SKM-1 (cell line): ENCODE measurements at regions not wholly inside any gene's neighbourhood (a gene's known extent, or its start where the extent isn't known, plus 50 kb on each side); places are given as distances from the start of the nearest gene placed in this dataset.
"Not testable (repeated sequence)": the region's sequence is repeated elsewhere in the genome, so short reads cannot be mapped to it uniquely, and the experiment has no call there.

ENCODE experiments used
- DNase-seq: peaks from one replicate; lab custom pipeline; 2025; ENCODE audit not compliant: unreplicated experiment; lab: John Stamatoyannopoulos, UW

DNA sequence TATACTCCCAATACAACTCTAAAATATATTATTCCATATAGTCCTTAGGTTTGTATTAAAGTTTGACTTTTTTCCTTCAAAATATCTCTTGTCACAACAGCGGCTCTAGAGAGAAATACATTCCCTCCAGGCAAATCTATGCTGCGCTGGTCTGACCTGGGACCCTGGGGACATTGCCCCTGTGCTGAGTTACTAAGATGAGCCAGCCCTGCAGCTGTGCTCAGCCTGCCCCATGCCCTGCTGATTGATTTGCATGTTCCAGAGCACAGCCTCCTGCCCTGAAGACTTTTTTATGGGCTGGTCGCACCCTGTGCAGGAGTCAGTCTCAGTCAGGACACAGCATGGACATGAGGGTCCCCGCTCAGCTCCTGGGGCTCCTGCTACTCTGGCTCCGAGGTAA is 1170.7 kb downstream of the RPIA start:
- not testable (repeated sequence) for DNase-seq

DNA sequence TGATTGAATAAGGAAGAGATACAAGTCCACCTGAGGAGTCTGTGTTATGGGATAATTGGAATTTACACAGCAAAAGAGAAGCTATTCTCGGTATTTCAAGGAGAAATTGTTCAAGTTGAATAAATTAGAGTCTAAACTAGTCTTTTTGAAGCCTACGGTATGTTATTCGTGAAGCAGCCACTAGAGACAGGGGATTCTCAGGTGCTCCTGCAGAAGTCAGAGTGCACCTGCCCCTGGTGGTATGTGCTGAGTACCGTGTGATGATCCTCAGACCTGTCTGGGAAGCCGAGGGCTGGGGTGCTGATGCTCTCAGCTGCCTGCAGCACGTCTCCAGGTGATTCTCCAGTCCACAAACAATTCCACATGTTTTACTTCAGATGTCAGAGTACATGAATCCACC is 1171.7 kb downstream of the RPIA start:
- DNase-seq, result not testable (repeated sequence)

DNA sequence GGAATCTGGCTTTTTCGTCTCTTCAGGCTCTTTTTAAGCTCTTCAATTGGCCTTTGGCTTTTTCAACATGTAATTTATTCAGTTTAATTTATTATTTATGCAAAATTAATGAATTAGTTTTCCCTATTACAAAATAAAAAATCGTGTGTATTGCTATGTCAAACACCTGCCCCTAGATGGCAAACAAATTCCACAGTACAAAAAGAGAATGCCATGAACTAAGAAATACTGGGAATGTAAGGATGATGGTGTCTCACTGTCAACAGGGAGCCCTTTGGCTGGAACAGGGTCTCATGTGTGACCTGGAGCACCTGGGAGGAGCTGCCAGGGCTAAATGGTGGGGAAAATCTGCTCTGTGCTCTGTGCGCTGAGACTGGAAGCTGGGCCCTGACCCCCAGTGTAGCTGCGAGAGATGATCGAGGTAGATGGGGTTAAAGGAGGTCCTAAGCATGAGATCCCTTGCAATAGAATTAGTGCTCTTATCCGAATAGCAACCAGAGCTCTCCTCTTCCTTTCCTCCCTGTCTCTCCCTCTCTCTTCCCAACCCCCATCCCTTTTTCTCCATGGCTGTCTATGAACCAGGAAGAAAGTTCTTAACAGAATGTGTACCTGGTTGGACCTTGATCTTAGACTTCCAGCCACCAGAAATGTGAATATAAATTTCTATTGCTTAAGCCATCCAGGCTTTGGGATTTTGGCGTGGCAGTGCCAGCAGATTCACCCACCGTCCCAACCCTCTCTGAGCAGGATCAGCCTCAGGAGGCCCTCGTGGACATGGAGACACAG is 1183.5 kb downstream of the RPIA start:
- not testable (repeated sequence) for DNase-seq

- not testable (repeated sequence) for DNase-seq
These were observed 1185.0 kb downstream of the RPIA start for GRCh38 chr2:89876445-89876844.

DNA sequence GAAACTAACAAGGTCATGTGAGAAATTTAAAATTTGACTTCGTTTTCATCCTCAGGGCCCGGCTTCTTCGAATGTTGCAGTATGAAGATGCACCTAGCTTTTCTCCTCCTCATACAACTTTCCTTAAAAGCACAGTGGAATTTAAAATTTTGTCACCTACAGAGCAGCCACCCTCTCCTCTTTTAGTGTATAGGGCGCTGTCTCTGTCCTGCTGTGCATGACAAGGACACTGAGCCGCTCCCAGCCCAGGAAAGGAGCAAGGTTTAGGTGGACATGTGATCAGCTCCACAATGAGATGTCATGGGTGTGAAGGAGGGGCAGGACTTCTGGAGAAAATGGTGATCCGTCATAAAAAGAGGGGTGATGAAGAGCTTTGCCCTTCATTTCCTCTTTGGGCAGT is 1185.4 kb downstream of the RPIA start:
- not testable (repeated sequence) for DNase-seq

GRCh38 chr2:89882880-89883279 is 1191.4 kb downstream of the RPIA start:
- DNase-seq, result not testable (repeated sequence)

- not testable (repeated sequence) for DNase-seq
These were observed 1192.2 kb downstream of the RPIA start for GRCh38 chr2:89883624-89884023.

GRCh38 chr2:89885071-89885470 is 1193.6 kb downstream of the RPIA start:
- DNase-seq, result not testable (repeated sequence)

DNA sequence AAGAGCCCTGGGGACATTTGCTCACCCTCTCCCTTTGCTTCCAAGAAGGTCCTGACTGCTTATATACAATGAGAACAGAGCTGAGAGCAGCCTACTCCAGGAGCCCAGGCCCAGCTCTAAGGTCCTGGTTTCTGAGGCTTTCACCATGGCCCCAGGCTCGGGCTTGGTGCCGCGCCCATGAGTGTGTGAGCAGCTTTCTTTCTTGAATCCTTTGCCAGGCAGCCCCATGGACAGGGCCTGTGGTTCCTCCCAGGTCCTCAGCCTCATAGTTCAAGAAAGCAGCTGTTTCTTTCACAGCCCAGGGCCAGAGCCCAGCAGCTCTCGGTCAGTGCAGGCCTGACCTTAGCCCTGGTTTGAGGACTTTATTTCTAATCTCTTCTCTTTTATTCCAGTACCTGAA is 1197.2 kb downstream of the RPIA start:
- DNase-seq, result not testable (repeated sequence)

DNA sequence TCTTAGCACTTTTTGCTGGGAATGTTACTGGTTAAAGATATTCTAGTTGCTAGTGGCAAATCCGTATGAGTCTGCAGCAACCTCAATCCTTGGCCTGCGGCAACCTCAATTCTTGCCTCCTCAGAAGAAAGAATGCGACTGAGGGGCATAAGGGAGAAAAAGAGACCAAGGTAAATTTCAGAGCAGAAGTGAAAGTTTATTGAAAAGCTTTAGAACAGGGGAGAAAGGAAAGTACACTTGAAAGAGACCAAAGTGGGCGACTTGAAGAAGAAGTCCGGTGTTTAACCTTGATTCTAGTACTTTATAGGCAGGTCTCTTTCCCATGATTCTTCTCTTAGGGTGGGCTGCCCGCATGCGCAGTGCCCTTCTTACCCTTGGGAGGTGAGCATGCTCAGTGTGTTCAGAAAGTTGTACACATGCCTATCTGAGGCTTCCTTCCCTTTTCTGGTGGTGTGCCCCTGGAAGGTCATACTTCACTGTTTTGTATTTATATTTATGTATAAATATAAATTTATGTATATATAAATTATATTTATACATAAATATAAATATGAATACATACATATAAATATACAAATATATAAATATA is 1198.8 kb downstream of the RPIA start:
- not testable (repeated sequence) for DNase-seq

DNA sequence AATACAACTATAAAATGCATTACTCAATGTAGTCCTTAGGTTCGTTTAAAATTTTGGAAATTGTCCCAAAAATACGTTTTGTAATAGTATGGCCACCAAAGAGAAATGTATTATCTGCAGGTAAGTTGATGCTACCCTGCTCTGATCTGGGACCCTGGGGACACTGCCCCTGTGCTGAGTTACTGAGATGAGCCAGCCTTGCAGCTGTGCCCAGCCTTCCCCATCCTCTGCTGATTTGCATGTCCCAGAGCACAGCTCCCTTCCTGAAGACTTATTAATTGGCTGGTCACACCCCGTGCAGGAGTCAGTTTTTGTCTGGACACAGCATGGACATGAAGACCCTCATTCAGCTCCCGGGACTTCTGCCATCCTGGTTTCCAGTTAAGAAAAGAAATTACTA is 1203.5 kb downstream of the RPIA start:
- not testable (repeated sequence) for DNase-seq

DNA sequence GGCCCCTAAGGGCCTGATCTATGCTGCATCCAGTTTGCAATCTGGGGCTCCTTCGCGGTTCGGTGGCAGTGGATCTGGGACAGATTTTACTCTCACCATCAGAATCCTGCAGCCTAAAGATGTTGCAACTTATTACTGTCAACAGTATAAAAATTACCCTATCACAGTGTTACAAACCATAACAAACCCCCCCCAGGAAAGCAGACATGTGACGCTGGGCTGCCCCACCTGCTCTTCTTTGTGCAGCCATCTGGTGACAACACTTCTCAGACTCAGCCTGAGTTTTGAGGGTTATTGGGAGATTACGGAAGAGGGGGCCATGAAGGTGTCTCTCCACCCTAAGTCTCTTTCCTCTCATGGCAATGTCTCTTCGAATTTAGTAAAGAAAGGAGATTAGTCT is 1204.2 kb downstream of the RPIA start:
- DNase-seq, result not testable (repeated sequence)

GRCh38 chr2:89927018-89927417 is 1235.5 kb downstream of the RPIA start:
- not testable (repeated sequence) for DNase-seq

DNA sequence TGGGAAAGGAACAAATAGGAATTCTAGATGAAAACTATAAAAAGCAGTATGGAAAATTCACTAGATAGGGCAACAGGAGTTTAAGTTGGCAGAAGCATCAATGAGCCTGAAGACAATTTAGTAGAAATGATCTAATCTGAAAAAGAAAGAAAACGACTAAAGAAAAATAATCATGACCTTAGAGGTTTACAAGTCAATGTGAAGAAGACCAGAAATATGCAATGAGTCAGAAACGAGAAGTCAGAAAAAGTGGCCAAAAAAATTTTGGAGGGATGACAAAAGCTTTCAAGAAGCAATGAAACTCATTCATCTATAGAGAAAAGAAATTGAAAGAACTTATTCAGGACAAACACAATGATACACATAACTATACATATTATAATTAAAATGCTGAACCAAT is 1244.0 kb downstream of the RPIA start:
- DNase-seq, result not testable (repeated sequence)

- not testable (repeated sequence) for DNase-seq
These were observed 1244.5 kb downstream of the RPIA start for GRCh38 chr2:89936011-89936410.

- not testable (repeated sequence) for DNase-seq
These were observed 1245.1 kb downstream of the RPIA start for GRCh38 chr2:89936559-89936958.

- not testable (repeated sequence) for DNase-seq
These were observed 1247.3 kb downstream of the RPIA start for GRCh38 chr2:89938756-89939155.

DNA sequence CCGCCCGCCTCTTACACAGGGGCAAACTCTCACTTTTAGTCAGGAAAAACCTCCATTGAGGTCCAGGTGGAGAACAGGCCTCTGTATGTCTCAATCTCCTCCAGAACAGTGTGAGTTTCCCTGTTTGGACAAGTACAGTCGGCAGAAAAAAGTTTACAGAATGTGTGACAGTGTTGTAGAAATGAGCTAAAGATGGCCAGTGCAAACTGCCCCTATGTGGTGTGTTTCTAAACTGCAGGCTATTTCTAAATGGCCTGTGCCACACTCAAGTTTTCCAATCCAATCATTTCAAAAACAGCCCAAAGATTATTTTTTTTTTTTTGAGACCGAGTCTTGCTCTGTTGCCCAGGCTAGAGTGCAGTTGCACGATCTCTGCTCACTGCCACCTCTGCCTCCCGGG is 1252.8 kb downstream of the RPIA start:
- not testable (repeated sequence) for DNase-seq

DNA sequence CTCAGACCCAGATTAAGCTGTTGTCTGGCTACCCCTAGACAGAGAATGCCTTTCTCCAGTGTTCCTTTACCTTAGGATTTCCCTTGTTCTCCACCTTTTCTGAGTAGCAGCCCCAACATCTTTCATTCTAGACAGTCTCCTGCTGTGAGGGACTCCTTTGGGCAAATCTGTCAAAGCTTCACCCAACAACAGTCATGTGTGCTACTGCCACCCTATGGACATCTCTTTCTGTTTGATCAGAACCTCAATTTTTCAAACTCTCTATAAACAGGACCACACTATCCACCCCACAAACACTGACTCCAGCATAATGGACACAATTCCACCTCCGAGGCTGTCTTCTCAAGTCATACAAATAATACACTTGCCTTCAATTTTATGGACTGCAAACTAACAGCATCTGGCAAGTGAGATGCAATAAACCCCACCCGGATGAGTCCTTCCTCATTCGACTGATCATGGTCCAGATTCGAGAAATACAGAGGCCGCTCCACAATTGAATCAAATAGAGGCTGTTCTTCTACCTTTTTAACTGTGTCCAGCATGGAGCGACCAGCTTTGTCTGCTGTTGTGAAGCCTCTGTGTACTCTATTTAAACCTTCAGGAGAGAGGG is 1253.6 kb downstream of the RPIA start:
- DNase-seq, result not testable (repeated sequence)

DNA sequence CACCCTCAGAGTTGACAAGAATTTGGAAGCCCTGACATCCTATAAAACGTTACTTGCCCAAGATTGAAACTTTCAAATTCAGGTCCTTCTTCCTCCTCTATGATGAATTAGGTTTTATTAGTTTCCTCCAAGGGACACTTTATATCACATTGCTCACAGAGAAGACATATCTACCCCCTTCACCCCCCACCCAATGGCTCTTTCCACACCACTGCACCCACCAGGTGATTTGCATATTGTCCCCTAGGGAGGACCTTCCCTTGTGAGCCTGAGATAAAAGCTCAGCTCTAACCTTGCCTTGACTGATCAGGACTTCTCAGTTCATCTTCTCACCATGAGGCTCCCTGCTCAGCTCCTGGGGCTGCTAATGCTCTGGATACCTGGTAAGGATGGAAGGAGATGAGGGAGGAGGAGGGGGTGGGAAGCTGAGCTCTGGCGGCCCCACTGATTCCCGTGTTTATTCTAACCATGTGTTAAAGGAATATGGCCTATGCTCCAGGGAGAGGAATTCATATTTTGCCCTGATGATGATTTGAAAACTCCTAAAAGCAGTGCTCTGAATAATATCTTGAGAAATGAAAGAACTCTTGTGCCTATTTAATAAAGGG is 1255.8 kb downstream of the RPIA start:
- not testable (repeated sequence) for DNase-seq

- DNase-seq, result not testable (repeated sequence)
These were observed 1256.6 kb downstream of the RPIA start for GRCh38 chr2:89948102-89948501.

DNA sequence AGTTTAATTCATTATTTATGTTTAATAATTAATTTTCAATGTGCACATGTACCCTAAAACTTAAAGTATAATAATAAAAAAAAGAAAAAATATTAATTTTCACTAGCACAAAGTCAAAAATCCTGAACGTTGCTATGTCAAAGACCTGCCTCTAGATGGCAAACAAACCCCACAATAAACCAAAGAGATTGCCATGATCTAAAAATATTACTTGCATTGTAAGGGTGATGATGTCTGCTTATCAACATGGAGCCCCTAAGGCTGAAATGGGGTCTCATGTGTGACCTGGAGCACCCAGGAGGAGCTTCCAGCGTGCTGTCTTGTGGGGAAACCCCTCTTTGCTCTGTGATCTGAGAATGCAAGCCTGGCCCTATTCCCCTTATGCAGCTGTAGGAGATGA is 1259.3 kb downstream of the RPIA start:
- DNase-seq, result not testable (repeated sequence)
